Fibroblast of villous mesenchyme (primary cell): ENCODE measurements at regions not wholly inside any gene's neighbourhood (a gene's known extent, or its start where the extent isn't known, plus 50 kb on each side); places are given as distances from the start of the nearest gene placed in this dataset.

Experiments used
- DNase-seq: peaks from one replicate; pipeline ENCODE4 v3.0.0-alpha.2; 2010; ENCODE audit warnings: low read depth
- H3K4me3 ChIP-seq: 2 replicates; pipeline ENCODE4 v1.5.1; 2011; ENCODE audit warnings: low read depth, mild to moderate bottlenecking, low read length
- CTCF ChIP-seq: IDR thresholded peaks from 2 replicates; pipeline ENCODE4 v1.5.1; 2012; ENCODE audit warnings: low read depth, mild to moderate bottlenecking, low read length; ENCODE audit not compliant: insufficient read depth

GRCh38 chr4:38591617-38592337 is 72.2 kb upstream of the KLF3 start:
- DNase-seq, result peak; percentile 42
- no peak overlapping the region for H3K4me3 ChIP-seq
- no peak for TF ChIP-seq CTCF

- no peak for TF ChIP-seq CTCF
- H3K4me3 ChIP-seq, result no peak overlapping the region
- no peak for DNase-seq
Measured at GRCh38 chr4:38598489-38598888, 65.5 kb upstream of the KLF3 start.

GRCh38 chr4:38600575-38600974 is 63.4 kb upstream of the KLF3 start:
- DNase-seq, result no peak
- TF ChIP-seq CTCF, result no peak

GRCh38 chr4:38601244-38601915 is 62.6 kb upstream of the KLF3 start:
- no peak for TF ChIP-seq CTCF
- peak; percentile 76 for DNase-seq
- H3K4me3 ChIP-seq, result no peak overlapping the region

More at GRCh38 chr4:38600575-38600974, 63.4 kb upstream of the KLF3 start:
- H3K4me3 ChIP-seq, result no peak overlapping the region

- no peak overlapping the region for H3K4me3 ChIP-seq
- DNase-seq, result no peak
- no peak for TF ChIP-seq CTCF
Measured at GRCh38 chr4:38601916-38602291, 62.1 kb upstream of the KLF3 start.

GRCh38 chr4:38603652-38604051 is 60.3 kb upstream of the KLF3 start:
- H3K4me3 ChIP-seq, result no peak overlapping the region
- no peak for DNase-seq
- TF ChIP-seq CTCF, result no peak
